ENCODE measurements at regions not wholly inside any gene's neighbourhood (a gene's known extent, or its start where the extent isn't known, plus 50 kb on each side); places are given as distances from the start of the nearest gene placed in this dataset.

GRCh38 chr5:167412556-167412955 is 878.9 kb upstream of the WWC1 start:
- TF ChIP-seq CTCF (IDR thresholded peaks at IDR 0.05; ENCODE audit: poor library complexity) (no peak), EZH2 (IDR thresholded peaks at IDR 0.05; ENCODE audit: borderline replicate concordance) (no peak), EZH2phosphoT487 (IDR thresholded peaks at IDR 0.05; ENCODE audit: low read depth, severe bottlenecking, unreplicated experiment) (no peak)

All from hepatocyte (in vitro differentiated cells).